ENCODE measurements at regions not wholly inside any gene's neighbourhood (a gene's known extent, or its start where the extent isn't known, plus 50 kb on each side); places are given as distances from the start of the nearest gene placed in this dataset.

GRCh38 chr9:77087506-77087905, 68.1 kb downstream of the FOXB2 start:
- TF ChIP-seq CTCF (conservative IDR thresholded peaks at IDR 0.05 in 1 of 2, IDR thresholded peaks at IDR 0.05 in 1 of 2; ENCODE audit: extremely low read depth in 1 of 2, insufficient read depth in 1 of 2, low read depth in 1 of 2, low read length in 2 of 2) (no peak), EZH2 (IDR thresholded peaks at IDR 0.05; ENCODE audit: borderline replicate concordance, low read length) (no peak)

Measured in mammary epithelial cell (primary cell).